HG03196 (cell line): ENCODE measurements at regions not wholly inside any gene's neighbourhood (a gene's known extent, or its start where the extent isn't known, plus 50 kb on each side); places are given as distances from the start of the nearest gene placed in this dataset.

Experiments
- ATAC-seq: cut with Tn5 transposase; IDR thresholded peaks from one replicate; pipeline ENCODE4 v1.9.1; 2021; ENCODE audit not compliant: unreplicated experiment

DNA sequence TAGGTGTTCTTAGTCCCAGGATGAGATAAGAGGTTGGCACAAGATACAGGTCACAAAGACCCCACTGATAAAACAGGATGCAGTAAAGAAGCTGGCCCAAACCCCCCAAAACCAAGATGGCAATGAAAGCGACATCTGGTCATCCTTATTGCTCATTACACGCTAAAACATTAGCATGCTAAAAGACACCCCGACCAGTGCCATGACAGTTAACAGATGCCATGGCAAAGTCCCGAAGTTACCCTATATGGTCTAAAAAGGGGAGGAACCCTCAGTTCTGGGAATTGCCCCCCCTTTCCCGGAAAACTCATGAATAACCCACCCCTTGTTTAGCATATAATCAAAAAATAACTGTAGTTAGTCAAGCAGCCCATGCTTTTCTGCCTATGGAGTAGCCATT, 251.1 kb downstream of the SLC4A3 start:
- no peak for ATAC-seq

DNA sequence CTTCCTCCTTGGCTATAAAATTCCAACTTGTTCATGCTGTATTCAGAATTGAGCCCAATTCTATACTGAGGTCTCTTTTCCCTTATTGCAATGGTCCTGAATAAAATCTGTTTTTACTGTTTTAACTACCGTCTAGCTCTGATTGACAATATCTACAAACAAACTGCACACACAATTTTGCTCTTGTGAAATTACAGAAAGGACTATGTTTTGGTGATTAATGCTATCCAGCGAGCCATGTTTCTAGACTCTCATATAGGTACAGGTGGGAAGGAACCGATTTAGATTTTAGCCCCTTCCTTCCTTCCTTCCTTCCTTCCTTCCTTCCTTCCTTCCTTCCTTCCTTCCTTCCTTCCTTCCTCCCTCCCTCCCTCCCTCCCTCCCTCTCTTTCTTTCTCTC, 254.4 kb downstream of the SLC4A3 start:
- no peak for ATAC-seq

DNA sequence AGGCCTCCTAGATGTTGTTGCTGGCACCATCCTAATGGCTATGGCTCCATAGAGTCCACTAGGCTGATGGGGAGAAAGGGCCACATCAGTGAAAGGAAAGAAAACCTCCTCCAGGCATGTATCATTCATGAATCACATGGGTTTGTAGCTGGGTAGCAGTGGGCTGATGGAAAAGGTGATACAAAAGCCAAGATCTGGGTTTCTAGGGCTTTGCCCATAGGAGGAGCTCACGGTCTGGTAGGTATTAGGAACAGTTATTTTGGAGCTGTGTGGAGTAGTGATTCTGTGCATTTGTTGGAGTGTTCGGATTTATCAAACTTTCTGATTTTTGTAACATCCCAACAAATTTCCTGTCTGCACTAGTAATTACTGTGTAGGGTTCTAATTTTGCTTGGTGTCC, 259.2 kb downstream of the SLC4A3 start:
- ATAC-seq: no peak

DNA sequence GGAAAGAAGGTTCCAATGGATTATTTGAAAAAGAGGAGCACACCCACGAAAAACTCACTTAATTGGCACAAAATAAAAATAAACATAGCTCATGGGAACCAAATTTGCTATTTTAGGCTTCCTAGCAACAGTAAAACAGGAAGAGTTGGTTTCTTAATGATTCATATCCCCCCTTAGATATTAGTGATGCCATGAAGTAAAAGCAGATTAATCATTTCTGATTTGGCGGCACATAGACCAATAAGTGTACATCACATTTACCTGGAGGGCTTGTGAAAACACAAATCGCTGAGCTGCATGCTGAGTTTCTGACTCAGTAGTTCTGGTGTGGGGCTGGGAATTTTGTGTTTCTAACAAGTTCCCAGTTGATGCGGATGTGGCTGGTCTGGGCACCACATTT, 260.4 kb downstream of the SLC4A3 start:
- no peak for ATAC-seq

DNA sequence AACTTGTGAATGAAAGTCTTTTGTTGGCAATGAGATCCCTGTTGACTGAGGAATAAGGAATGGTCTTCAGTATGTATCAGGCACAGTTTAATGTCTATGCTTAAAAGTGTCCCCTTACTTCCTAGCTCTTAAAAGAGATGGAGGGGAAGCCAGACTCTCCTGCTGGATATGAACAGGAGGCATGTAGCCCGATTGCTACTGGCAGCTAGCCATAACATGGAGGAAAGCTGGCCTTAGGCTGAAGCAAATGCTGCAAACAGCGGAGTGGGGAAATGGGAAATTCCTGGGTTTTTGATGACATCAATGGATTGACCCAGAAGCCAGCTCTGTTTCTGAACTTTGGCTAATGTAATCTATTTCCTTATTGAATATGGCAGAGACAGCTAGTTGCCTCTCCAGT, 266.1 kb downstream of the SLC4A3 start:
- ATAC-seq: no peak

DNA sequence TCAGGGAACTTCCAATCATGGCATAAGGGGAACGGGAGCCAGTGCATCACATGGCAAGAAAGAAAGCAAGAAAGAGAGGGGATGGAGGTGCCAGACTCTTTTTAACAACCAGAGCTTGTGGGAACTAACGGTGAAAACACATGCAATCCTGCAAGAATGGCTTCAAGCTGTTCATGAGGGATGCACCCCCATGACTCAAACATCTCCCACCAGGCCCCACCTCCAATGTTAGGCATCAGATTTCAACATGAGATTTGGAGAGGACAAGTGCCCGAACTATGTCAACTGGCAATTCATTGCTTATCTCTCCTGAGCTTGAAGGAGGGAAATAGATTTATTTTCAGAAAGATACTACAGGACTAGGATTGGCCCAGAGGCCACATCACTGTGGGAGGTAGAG, 270.0 kb downstream of the SLC4A3 start:
- no peak for ATAC-seq

DNA sequence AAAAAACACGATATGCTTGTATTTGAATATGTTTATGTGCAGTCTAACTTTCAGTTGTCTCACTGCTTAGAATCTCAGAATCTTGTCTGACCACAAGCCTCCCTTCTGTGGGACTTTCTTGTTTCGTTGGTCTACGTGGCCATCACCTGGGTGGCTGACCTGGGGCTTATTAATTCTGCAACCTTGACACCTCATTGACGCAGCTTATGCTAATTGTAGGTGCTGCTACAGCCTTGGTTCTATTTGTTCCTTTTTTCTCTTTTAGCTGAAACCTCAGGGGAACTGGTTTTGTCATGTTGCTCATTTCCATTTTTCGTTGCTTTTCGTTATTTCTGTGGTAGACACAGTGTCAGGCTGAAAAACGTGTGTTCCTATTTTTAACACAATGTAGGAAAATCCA, 273.7 kb downstream of the SLC4A3 start:
- ATAC-seq: no peak

DNA sequence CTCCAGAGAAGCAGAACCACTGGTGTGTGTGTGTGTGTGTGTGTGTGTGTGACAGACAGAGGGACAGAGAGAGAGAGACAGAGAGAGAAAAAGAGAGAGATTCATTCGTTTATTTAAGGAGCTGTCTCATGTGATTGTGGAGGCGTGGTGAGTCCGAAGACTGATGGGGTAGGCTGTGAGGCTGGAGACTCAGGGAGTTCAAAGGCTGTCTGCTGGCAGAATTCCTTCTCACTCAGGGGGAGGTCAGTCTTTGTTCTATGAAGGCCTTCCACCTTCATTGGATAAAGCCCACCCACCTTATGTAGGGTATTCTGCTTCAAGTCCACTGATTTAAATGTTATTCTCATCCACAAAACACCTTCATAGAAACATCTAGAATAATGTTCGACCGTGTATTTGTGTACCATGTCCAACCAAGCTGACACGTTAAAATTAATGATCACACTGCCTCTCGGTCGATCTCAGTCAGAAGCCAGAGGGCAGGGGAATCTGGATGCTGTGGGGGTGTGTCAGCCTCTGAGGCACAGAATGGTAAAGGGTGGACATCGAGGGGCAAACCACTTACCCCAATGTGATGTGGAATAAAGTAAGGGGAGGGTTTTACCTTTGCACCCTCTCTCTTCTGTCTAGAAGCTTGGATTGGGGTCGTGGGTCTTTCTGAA, 275.6 kb downstream of the SLC4A3 start:
- ATAC-seq: no peak

DNA sequence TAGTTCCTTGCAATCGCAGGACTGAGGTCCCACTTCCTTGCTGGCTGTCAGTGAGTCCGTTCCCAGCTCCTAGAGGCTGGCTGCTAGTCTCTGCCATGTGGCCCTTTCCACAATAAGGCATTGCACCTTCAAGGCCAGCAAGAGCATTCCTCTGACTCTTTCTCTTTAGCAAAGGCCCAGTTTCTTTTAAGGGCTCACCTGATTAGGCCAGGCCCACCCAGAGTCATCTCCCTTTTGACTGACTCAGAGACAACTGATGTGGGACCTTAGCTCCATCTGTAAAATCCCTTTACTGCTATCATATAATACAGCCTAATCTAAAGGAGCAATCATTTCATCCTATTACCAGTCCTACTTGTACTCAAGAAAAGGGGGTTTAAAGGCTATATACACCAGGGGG, 278.2 kb downstream of the SLC4A3 start:
- no peak for ATAC-seq

DNA sequence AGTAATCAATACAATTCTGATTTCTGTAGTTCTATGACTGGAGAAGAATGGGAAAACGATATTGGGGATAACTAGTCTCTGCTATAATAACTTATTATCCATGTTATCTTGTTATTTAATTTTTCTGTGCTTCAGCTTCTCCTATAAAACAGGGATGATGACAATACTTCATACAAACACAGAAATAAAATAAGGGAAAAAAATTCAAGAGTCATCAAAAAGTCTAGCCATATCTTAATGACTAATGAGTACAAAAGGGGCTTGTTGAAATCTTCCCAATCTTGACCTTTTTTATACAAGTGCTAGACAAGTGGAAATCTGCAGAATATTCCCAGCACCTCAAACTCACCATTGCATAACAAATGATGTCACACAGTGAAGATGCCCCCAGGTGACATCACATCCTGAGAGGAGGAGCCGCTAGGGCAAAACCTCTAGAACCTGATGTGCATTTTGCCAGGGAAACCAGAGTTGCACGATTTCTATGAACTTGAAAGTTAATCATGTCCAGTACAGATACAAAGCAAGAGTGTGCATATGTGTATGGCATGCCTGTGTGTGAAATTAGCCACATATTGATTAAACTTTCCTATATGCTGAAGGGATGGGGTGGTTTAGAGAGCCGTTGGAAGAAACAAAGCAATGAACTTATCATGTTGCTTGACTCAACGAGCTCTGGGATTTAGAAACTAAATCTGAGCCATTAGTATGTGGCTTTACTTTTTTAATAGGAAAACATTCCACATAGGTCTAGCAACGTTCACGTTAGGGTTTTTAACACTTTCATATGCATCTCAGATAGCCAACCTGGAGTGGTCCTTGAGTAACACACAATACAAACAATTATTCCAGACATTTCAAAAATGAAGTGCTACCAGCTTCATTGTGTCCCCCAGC, 278.9 kb downstream of the SLC4A3 start:
- no peak for ATAC-seq

DNA sequence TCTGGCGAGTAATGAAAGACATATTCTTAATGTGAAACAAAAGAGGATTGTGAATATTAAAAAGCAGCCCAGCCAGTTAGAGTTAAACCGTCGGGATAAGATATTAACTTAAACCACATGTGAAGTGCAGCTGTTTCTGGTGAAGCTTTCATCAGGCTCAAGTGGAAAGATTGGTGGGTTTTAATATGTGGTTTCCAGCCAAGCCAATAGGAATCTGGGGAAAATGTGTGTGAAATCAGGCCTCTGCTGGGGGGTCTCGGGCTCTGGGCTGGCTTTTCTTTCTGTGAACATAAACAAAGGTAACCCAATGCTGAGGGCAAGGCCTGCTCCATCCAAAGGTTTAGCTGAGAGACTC, 279.6 kb downstream of the SLC4A3 start:
- ATAC-seq: no peak

DNA sequence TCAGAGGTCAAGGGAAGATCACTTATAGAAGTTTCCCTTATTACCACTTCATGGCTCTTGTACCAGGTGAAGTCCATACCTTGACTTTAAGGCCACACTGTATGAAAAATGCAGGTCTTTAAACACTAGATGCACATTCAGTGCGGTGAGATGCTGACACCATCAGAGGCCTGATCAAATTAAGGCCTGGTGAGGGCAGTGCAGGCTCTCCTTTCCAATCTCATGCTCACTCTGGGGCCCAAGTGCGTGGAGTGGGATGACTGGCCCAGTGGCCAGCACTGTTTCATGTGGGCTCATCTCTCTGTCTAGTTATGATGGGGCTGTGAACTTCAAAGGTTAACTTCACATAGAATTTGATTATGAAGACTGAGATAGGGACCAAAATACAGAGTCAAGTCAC, 281.1 kb downstream of the SLC4A3 start:
- no peak for ATAC-seq

DNA sequence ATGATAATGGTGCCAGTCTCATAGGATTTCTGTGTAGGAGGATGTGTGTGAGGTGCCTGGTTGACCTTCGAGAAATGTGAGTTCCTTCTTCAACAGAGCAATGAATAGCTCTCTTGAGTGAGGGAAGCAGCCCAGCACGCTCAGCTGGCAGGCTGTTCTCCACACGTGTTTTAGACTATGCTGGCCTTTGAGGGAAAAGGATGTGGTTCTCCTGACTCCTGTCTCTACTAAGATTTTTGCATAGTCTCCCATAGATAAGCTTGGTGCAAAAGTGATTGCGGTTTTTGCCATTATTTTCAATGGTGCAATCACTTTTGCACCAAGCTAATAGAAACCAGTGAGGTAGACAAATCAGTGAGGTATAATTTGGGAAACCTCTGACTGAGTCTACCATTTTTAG, 284.1 kb downstream of the SLC4A3 start:
- ATAC-seq: no peak

DNA sequence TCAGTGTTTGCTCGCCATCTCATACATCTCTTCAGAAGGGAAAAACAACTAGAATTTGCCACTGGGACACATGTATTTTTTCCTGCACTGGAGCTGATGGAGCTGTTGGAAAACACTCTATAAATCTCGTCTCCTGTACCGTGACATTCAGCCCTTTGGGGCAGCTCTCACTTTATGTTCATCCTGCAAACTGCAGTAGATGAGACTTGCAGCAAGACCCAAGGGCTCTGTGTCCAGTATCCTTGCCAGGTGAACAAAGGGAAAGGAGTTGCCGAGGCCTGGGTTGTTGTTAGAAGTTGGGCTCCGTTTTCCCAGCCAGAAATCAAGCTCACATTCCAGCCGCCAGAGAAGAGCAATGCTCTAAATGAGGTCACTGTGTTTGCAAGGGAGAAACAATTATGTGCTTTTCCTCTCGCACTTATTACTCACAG, 285.1 kb downstream of the SLC4A3 start:
- ATAC-seq: no peak

DNA sequence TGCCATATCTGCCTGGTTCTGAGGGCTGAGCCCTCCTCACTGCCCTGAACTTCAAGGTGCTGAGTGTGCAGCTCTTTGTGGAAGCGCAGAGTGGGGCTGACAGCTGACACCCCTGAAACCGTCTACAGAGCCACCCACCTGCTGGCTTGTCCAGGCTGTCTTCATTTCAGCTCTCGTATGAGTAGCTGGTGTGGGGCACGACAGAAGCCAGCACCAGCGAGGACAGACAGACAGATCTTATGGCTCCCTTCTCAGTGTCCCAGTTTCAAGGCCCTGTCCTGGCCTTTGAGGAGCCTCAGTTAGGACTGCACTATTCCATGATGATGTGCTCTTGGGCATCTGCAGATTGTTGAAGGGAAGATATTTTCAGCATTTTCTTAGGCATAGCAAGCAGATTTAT, 287.1 kb downstream of the SLC4A3 start:
- no peak for ATAC-seq

DNA sequence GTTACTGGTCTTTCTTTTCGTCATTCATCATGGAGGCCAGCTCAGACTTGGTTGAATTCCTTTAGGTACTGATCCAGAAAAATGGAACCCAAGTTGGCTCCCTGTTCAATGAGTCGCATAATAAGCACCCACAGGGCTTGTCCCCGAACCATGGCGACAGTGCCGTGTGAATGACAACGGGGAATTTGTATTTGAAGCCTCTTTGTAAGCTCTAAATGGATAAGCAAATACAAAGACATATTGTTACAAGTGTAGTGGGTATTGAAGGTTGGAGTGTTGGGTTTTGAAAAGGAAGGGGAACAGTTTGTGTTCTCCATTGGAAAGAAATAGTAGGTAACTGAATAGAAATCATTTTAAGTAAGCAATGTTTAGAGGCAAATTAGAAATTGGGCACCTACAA, 288.9 kb downstream of the SLC4A3 start:
- no peak for ATAC-seq

DNA sequence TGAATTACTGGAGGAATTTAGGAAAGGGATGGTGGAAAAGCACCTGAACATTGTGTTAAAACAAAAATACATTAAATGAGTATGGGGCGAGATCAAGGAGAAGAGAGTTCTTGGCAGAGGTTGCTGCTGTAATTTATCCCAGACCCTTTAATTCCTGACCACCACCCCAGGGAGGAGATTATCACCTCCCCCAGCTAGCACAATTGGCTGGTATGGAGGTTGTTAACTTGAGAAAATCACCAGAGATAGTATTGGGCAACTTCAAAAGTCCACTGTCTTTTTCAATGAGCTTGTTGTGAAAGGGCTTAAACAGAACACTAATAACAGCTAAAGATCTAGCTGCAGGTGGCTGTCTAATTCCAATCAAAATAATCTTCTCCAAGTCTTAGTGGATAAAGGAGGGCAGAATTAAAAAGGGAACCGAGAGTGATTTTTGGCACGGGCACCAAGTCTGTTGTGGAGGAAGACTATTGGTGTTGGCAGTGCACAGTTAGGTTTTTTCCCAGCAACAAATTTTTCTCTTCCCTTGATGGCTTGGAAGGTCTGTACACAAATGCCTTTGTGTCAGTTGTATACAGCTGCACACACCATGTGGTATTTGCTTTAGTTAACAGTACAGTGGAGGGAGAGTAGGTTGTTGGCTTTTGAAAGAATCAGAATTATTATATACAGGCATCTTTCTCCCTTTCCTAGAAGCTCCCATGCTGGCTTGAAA, 289.5 kb downstream of the SLC4A3 start:
- ATAC-seq: no peak

DNA sequence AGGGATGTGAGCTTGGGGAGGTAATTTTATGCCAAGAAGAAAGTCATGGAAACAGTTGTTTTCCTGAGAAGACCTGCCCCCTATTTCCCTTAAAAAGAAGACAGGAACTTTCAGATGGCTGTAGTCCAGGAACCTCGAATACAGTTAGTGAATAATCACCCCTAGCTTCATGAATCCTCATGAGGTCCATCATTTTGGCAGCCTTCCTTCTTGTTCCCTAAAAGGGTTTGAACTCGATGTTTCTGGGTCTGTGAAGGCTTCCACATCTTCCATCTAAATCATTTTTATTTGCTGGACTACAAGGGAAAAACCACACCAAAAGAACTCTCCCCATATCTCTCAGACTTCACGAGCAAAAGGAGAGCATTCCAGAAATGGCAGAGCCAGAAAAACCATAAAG, 290.8 kb downstream of the SLC4A3 start:
- no peak for ATAC-seq

DNA sequence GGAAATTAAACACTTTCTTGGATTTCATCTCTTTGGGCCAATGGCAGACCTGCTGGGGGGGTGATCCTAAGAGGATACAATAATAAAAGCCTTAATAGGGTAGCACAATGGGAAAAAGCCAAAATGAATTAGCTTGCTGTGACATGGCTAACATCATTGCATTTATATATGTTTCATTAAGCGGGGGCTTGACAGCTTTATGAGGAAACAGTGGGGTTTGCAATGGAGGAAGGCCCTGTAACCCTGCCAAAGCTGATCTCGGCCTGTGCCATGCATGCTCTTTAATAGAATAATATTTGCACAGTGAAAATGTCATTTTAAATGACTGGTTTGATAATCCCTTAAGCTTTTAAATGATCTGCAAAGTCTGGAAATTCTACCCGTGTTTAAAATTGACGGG, 291.5 kb downstream of the SLC4A3 start:
- no peak for ATAC-seq

DNA sequence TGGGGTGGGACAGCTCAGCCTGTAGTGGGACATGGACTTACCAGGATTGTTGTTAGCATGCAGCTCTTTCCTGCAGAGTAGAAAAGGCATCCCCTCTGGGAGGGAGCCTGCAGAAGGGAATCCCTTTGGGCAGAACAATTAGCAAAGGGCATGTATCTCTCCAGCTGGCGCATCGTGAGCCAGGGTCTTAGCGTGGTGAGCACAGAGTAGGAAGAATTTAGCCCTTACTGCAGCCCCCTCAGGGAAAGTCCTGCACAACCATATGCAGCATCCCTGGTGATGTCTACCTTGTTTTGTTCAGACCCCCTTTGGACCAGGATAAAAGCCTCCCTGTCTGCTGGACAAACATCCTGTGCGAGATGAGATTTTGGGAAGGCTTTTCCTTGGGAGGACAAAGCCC, 292.1 kb downstream of the SLC4A3 start:
- no peak for ATAC-seq

DNA sequence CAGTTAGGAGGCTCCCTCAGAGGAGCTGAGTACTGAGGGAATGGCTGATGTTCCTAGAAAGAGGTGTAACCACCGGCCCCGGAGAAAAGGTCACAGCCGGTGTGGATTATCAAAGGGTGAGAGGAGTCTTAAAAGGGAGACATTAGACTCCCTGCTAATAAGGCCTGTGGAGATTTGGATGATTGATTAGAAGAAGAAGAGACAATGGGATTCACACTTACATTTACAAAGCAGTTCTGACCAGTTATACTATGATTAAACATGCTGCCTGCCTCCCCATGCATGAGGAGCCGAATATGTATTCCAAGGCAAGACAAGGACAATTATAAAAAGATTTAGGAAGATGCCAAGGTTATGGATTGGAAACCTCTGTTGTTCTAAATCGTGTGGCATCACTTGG, 302.4 kb downstream of the SLC4A3 start:
- no peak for ATAC-seq

DNA sequence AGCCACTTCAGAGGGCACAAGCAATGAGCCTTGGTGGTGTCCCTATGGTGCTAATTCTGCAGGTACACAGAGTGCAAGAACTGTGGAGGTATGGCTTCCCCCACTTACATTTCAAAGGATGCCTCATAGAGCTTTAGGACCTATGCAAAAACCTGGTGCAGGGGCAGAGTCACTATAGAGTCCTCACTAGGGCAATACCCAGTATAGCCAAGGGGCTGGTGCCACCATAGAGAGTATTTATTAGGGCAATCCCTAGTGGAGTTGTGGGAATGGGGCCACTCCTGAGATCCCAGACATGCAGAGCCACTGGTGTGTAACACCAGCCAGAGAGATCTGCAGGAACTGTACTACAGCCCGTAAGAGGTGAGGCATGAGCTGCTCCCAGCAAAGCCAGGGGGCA, 312.2 kb downstream of the SLC4A3 start:
- no peak for ATAC-seq
